ENCODE measurements at regions not wholly inside any gene's neighbourhood (a gene's known extent, or its start where the extent isn't known, plus 50 kb on each side); places are given as distances from the start of the nearest gene placed in this dataset.

DNA sequence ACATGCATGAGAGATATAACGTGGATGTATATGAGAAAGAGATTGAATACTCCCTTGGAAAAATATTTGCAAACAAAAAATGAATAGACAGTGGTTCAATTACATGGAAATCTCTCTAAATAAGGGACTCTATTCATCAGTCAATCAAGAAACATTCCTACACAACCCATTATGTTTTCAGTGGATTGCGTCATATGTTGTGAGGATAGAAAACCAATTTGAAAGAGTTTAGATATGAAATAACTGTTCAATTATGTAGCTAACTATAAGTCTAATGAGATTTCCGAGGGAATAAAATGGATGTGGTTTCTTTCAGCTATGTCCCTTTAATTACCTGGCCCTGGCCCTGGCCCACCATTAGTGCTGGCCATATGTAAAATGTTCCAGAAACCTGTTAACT is 86.7 kb upstream of the TMCO5A start:
- Mint-ChIP-seq H3K4me3 (no peak overlapping the region), H3K4me1 (no peaks in the 10 kb centered on the region), H3K27me3 (peaks cover 0 to 9% (median 3%) of the 10 kb centered on the region in 5 donors), H3K36me3 (no peaks in the 10 kb centered on the region), H3K9me3 (peaks cover 0 to 7% (median 0%) of the 10 kb centered on the region in 9 donors), H3K27ac (no peak overlapping the region)
- POLR2A ChIA-PET, result no interaction called here
- no peak for ATAC-seq
- DNase-seq, result no peak

DNA sequence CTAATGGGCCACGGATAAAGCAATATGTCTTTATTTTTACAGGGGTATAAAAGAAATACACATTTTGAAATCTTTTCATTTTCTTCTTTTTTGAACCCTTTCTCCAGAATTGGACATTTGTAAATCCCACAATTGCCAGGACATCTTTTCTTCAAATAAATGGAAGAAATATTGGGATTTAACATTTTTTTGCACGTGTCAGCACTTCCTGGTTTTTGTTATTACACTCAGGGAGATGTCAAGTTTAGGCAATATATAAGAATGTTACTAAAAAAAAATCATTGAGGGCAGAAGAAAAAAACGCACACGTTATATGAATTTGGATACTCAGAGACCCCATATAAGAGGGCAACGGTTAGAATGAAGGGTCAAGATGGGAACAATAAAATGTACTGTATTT is 78.3 kb upstream of the TMCO5A start:
- Mint-ChIP-seq H3K4me1 (no peaks in the 10 kb centered on the region), H3K4me3 (no peak overlapping the region), H3K36me3 (no peaks in the 10 kb centered on the region), H3K27me3 (peaks cover 0 to 8% (median 2%) of the 10 kb centered on the region in 5 donors), H3K27ac (no peak overlapping the region), H3K9me3 (peaks cover 0 to 10% (median 0%) of the 10 kb centered on the region in 9 donors)
- POLR2A ChIA-PET, result no interaction called here
- DNase-seq, result no peak
- ATAC-seq, result no peak

DNA sequence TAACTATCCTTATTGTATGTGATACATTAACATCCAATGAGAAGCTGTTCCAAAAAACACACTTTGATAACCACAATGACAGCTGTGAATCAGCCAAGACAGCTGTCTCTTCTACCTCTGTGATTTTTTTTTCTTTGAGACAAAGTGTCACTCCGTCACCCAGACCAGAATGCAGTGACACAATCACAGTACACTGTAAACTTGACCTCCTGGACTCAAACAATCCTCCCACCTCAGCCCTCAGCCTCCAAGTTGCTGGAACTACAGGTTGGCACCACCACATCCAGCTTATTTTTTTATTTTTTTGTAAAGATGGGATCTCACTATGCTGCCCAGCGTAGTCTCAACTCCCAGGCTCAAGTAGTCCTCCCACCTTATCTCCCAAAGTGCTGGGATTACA is 73.5 kb upstream of the TMCO5A start:
- Mint-ChIP-seq H3K27me3 (peaks cover 0 to 15% (median 12%) of the 10 kb centered on the region in 5 donors), H3K27ac (no peak overlapping the region), H3K4me1 (no peaks in the 10 kb centered on the region), H3K9me3 (peaks cover 0 to 19% (median 0%) of the 10 kb centered on the region in 9 donors), H3K36me3 (no peaks in the 10 kb centered on the region), H3K4me3 (no peak overlapping the region)
- POLR2A ChIA-PET, result no interaction called here
- no peak for DNase-seq
- ATAC-seq, result no peak

DNA sequence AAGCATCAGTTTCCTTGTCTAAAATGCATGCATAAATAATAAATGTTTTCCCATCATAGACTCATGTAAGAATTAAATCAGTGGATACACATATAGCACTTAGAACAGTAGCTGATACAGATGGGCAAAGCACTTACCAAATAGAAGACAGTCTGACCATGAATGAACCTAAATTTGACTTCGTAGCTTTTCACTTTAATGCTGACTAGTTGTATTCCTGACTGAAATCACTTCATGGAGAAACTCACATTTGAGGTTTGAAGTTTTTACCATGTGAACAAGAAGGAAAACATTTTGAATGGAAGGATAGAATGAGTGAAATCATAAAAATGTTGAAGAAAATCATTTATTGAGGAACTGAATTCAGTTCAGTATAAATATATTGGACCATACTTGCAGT is 68.8 kb upstream of the TMCO5A start:
- DNase-seq, result no peak
- peaks cover 0 to 19% (median 0%) of the 10 kb centered on the region in 9 donors for H3K9me3 Mint-ChIP-seq
- H3K36me3 Mint-ChIP-seq, result no peaks in the 10 kb centered on the region
- no peak for ATAC-seq
- H3K27ac Mint-ChIP-seq, result peak overlapping the region in 1 of 10 donors; percentile 3
- H3K4me1 Mint-ChIP-seq, result no peaks in the 10 kb centered on the region
- H3K4me3 Mint-ChIP-seq, result no peak overlapping the region
- peaks cover 0 to 23% (median 12%) of the 10 kb centered on the region in 5 donors for H3K27me3 Mint-ChIP-seq
- POLR2A ChIA-PET, result no interaction called here

DNA sequence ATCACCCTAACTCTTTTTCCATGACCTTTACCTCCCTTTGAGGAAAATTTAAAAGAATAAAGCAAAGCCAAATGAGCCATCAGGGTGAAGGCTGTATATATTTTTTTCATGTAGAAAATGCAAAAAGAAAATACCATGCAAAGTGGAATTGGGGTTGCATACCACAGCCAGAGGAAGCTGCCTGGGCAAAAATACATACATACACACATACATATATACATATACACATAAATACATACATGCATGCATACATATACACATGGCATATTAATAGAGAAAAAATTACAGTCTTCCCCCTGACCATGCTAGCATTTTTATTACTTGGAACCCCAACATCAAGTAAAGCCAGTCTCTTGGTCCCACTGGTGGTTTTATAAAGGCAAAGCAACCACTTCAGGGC is 63.7 kb upstream of the TMCO5A start:
- ATAC-seq (no peak), DNase-seq (no peak)
- Mint-ChIP-seq H3K4me1 (no peaks in the 10 kb centered on the region), H3K4me3 (no peak overlapping the region), H3K36me3 (no peaks in the 10 kb centered on the region), H3K9me3 (no peaks in the 10 kb centered on the region), H3K27me3 (peaks cover 0 to 22% (median 1%) of the 10 kb centered on the region in 5 donors), H3K27ac (no peak overlapping the region)
- POLR2A ChIA-PET, result no interaction called here

DNA sequence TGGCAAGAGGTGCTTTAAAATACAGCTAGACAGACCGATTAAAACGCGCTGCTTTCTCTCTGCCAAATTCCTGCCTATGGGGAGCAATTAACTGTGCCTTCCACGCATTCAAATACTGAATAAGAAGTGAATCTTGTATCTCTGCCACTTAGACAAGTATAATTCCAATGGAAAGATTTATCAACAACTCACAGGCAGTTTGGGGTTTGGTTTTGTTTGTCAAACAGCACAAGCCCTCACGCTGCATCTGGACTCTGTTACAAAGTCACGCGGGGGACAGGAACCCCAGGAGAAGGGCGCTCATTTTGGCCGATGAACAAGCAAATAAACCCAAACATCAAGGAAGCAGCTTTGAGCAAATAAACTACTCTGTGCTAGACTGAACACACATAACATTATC is 61.8 kb upstream of the TMCO5A start:
- H3K27me3 Mint-ChIP-seq, result peaks cover 0 to 22% (median 5%) of the 10 kb centered on the region in 5 donors
- ATAC-seq (no peak), DNase-seq (no peak)
- no peaks in the 10 kb centered on the region for H3K36me3 Mint-ChIP-seq
- no peak overlapping the region for H3K4me3 Mint-ChIP-seq
- POLR2A ChIA-PET, result no interaction called here
- no peak overlapping the region for H3K27ac Mint-ChIP-seq
- H3K9me3 Mint-ChIP-seq, result no peaks in the 10 kb centered on the region
- H3K4me1 Mint-ChIP-seq, result no peaks in the 10 kb centered on the region

DNA sequence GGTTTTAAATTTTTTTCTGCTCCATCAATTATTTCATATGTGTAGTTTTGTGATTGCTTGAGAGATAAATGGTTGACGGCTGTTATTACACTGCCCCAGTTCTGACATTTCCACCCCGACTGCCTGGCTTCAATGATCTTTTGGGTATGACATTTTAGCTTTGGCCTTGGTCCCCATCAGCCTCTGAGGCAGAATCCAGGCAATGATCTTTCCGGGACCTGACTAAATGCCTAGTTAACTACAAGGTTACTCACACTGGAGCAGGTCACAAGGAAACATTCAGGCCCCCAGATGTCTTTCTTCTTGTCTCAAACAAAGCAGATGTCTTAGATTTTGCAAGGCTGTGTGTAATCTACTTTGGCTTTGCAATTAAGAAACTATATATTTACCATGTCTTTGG is 61.1 kb upstream of the TMCO5A start:
- no peak overlapping the region for H3K4me3 Mint-ChIP-seq
- no peak overlapping the region for H3K27ac Mint-ChIP-seq
- H3K36me3 Mint-ChIP-seq, result no peaks in the 10 kb centered on the region
- POLR2A ChIA-PET, result no interaction called here
- DNase-seq, result no peak
- peaks cover 0 to 19% (median 8%) of the 10 kb centered on the region in 5 donors for H3K27me3 Mint-ChIP-seq
- H3K4me1 Mint-ChIP-seq, result no peaks in the 10 kb centered on the region
- H3K9me3 Mint-ChIP-seq, result no peaks in the 10 kb centered on the region
- ATAC-seq, result no peak

DNA sequence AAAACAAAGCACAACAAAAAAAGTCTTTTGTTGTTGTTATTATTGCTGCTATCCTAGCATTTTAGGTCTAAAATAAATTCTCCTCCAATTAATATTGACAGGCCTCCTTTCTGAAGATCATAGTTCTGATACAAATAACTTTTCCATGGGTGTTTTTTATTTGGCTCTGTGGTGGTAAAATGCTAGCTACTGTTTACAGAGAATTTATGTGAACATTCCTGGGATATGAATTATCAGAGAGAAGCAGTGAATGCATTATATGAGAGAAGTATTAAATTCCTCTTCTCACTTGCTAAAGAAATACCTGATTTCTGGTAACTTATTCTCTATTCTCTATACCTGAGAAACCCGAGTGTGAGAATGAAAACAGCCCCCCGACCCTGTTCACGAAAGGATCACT is 57.5 kb upstream of the TMCO5A start:
- Mint-ChIP-seq H3K36me3 (no peaks in the 10 kb centered on the region), H3K27ac (no peak overlapping the region), H3K9me3 (no peaks in the 10 kb centered on the region), H3K27me3 (peaks cover 5 to 25% (median 11%) of the 10 kb centered on the region in 5 donors), H3K4me1 (no peaks in the 10 kb centered on the region), H3K4me3 (no peak overlapping the region)
- POLR2A ChIA-PET, result no interaction called here
- ATAC-seq, result no peak
- no peak for DNase-seq

DNA sequence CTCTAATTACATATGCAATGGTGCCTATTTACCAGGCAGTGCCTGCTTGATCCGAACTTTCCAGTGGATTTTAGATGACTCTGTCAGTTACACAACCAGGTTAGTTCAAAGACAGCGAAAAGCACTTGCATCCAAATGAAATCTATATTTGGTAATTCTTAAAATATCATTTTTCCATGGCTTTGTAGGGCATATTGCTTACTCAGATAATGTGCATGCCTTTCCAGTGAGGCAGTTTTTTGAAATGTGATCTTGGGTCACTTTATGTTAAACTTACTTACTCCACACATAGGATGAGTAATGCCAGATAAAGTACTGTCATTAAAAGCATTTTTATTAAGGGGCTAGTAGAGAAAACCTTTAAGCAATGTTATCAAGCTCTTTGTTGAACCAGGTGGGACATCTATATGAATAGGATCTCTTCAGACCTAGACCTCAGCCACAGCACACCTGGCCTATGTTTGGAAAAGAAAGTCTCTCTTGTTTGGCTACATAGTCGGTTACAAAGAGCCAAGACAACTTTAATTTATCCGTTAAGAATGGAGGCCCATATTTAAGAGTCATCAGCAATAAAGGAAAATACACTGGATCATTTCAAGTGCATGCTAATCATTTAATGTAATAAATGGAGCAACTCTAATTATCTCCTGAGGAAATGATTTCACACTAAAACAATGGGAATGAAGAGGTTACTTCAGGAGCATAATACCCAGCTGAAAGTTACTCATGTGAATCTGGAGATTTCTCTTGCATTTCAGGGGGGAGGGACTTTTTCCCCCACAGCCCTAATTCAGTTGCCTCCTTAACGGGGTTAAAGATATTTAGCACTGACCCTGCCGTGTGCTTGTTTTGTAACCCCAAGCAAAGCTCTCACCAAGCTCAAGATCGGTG is 56.3 kb upstream of the TMCO5A start:
- ATAC-seq (no peak), DNase-seq (no peak)
- POLR2A ChIA-PET, result no interaction called here
- H3K27ac Mint-ChIP-seq, result no peak overlapping the region
- H3K4me1 Mint-ChIP-seq, result no peaks in the 10 kb centered on the region
- H3K9me3 Mint-ChIP-seq, result peaks cover 0 to 3% (median 0%) of the 10 kb centered on the region in 9 donors
- no peaks in the 10 kb centered on the region for H3K36me3 Mint-ChIP-seq
- no peak overlapping the region for H3K4me3 Mint-ChIP-seq
- peaks cover 11 to 31% (median 12%) of the 10 kb centered on the region in 5 donors for H3K27me3 Mint-ChIP-seq

DNA sequence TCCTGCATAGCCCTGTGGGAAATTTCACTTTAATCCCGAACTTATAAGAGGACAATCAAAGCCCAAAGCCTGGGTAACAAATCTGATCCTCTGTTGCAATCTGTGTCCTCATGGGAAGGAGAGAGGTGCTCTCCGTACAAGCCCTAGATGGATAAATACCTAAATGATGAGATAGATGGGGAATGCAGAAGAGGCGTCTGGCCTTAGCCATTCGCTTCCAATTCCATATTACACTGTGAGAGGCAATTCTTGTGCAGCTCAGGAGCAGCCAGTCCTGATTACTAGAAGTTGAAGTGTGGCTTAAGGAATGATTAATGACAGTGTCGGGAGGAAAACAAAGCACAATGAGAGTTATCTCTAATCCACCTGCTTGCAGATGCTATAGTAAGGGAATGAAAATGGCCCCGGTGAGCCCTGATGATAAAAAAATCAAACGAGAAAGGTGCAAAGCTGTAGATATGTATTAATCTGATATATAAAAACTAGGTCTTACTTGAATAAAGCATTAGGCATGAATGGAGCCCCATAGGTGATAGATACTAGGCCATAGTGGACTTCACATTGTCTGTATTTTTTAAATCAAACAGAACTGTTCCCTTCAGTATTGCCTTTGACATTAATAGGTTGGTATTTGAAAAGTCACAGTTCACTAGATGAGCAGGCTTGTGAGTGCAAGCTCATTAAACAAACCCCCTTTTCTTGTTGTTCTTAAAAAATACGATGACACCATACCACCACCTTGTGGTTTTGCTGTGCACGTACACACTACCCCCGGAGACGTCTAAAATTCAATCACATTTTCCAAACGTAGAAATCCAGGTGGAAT is 54.2 kb upstream of the TMCO5A start:
- peaks cover 14 to 52% (median 17%) of the 10 kb centered on the region in 5 donors for H3K27me3 Mint-ChIP-seq
- no peak overlapping the region for H3K27ac Mint-ChIP-seq
- no peaks in the 10 kb centered on the region for H3K36me3 Mint-ChIP-seq
- no peaks in the 10 kb centered on the region for H3K4me1 Mint-ChIP-seq
- ATAC-seq, result no peak
- POLR2A ChIA-PET, result no interaction called here
- peaks cover 0 to 3% (median 0%) of the 10 kb centered on the region in 9 donors for H3K9me3 Mint-ChIP-seq
- peak in 2 of 10 donors; percentile 1 for DNase-seq
- H3K4me3 Mint-ChIP-seq, result no peak overlapping the region

DNA sequence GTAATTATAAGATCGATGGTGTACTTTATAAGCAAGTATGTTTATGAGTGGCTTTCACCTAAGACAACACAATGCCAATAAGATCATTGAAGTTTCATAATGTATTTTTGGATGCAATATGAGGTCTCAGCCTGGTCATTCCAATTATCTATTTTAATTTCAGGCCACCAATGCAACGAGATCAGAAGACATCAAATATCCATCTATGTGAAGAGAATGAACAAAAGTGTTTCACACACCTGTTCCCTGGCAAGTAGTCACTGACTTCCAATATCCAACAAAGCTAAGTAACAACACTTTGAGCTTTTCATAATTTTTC is 53.6 kb upstream of the TMCO5A start:
- no peak for DNase-seq
- H3K27me3 Mint-ChIP-seq, result peaks cover 13 to 52% (median 17%) of the 10 kb centered on the region in 5 donors
- H3K4me1 Mint-ChIP-seq, result no peaks in the 10 kb centered on the region
- POLR2A ChIA-PET, result no interaction called here
- no peak overlapping the region for H3K27ac Mint-ChIP-seq
- ATAC-seq, result no peak
- peaks cover 0 to 3% (median 0%) of the 10 kb centered on the region in 9 donors for H3K9me3 Mint-ChIP-seq
- no peaks in the 10 kb centered on the region for H3K36me3 Mint-ChIP-seq
- H3K4me3 Mint-ChIP-seq, result no peak overlapping the region

DNA sequence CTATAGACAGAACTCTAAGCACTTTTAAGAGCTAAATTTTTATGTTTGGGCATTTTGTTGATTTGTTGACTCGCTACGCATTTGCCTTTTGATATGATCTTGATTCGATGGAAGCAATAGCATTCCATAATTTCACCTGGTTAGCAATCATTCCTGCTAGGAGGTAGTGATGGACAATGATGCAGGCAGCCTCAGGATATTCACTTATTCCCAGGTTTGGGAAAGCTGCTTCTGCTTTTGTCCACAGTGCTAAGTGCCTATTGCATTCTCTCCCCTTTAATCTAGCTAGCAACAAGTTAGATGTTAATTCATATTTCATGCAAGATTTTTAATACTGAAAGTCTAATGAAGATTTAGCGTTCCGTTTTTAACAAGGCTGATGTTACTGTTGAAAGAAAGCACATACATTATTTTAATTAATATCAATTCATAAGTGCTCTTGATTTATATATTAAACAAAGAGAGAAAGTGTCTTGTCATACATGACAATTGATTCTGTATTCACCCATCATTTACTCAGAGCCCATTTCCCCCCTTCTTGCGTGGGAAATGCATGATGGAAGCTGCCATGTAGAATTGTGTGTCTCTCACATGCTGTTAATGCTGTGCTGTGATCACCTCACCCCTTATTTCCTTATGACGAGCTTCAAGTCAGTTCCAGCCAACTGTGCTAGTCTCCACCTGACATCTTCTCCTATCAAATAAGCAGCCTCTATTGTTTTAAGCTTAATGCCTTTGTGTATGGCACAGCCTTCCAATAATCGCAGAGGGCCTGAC is 53.0 kb upstream of the TMCO5A start:
- no peak for ATAC-seq
- Mint-ChIP-seq H3K4me3 (no peak overlapping the region), H3K4me1 (no peaks in the 10 kb centered on the region), H3K27ac (no peak overlapping the region), H3K9me3 (peaks cover 0 to 3% (median 0%) of the 10 kb centered on the region in 9 donors), H3K36me3 (no peaks in the 10 kb centered on the region), H3K27me3 (peaks cover 14 to 52% (median 17%) of the 10 kb centered on the region in 5 donors)
- POLR2A ChIA-PET, result no interaction called here
- no peak for DNase-seq

DNA sequence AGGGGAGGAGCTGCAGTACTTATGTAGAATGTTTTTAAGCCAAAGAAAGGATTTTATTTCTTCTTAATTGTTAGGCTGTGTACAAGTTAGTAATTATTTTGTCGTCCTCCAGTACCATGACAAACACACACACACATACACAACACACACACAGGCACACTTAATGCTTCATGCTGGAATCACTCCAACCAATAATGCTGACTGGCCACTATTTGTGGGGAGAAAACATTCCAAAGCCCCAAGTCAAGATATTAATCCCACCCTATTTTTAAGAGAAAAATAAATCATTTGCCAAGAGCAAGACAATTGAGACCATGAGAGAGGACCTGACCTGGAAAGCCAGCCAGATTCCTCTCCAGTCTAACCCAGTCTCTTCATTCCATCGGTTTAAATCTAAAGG is 51.8 kb upstream of the TMCO5A start:
- POLR2A ChIA-PET, result no interaction called here
- ATAC-seq, result no peak

More for the DNA sequence above, 51.8 kb upstream of the TMCO5A start:
- H3K27me3 Mint-ChIP-seq, result peaks cover 14 to 45% (median 17%) of the 10 kb centered on the region in 5 donors
- H3K27ac Mint-ChIP-seq, result no peak overlapping the region
- no peak overlapping the region for H3K4me3 Mint-ChIP-seq
- no peak for DNase-seq
- no peaks in the 10 kb centered on the region for H3K36me3 Mint-ChIP-seq
- no peaks in the 10 kb centered on the region for H3K4me1 Mint-ChIP-seq
- peaks cover 0 to 3% (median 0%) of the 10 kb centered on the region in 9 donors for H3K9me3 Mint-ChIP-seq

Measured in naive thymus-derived CD8-positive, alpha-beta T cell (primary cell).